ENCODE measurements at regions not wholly inside any gene's neighbourhood (a gene's known extent, or its start where the extent isn't known, plus 50 kb on each side); places are given as distances from the start of the nearest gene placed in this dataset.
A peak's percentile ranks its signal among the peaks of the same experiment; 100 is the strongest.

DNA sequence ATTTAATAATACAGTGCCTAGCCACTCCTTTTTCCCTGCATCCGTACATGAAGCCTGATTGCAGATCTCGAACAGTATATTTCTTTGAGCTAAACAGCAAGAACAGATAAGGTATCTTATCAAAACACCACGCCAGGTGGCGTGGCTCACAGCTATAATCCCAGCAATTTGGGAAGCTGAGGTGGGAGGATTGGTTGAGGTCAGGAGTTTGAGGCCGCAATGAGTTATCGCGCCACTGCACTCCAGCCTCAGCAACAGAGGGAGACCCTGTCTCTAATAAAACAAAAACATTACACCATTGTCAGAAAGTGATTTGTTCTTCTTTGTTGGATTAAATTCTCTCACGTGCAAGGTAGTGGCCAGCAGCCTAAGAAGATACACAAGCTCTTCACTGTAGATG, 291.2 kb upstream of the DMRT1 start:
- DNase-seq (ENCODE audit: low read depth in 4 of 4, low spot score in 3 of 4), result peak in 1 of 4 donors; percentile 60

GRCh38 chr9:551986-552929, 289.2 kb upstream of the DMRT1 start:
- DNase-seq (ENCODE audit: low read depth in 4 of 4, low spot score in 3 of 4), result no peak

DNA sequence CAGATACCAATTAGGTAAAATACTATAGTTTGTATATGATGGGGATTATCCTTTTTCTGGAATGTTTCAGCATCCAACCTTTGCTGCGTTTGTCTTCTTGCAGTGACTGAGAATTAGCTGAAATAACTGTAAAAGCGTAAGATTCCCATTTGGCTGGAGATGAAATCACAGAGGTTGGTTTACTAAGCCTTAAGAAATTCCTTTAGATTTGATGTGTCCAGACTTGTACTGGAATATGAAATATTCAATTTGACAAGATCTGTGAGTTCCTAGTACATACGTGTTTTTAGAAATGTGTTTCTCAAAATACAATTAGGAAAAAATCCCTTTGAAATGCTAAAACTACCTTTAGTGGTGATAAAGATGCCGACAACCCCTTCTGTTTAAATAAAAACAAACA, 286.0 kb upstream of the DMRT1 start:
- DNase-seq (ENCODE audit: low read depth in 4 of 4, low spot score in 3 of 4), result no peak

DNA sequence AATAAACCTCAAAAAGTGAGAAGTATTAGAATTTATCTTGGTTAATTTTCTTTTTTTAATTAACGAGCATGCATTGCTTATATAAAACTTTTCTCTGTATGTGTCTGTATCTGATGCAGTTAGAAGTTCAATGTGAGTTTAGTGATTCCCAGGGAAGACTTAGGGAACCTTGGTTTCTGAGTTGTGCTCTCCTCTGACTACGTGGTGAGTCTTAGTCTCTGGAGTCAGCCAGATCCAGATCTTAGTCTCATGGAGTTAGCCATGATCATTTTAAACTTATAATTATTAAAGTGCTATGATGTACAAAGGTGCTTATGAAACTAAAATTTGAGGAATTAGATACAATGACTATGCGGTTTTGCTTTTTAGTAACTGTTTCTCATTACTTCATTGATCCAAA, 285.3 kb upstream of the DMRT1 start:
- DNase-seq (ENCODE audit: low read depth in 4 of 4, low spot score in 3 of 4), result no peak

DNA sequence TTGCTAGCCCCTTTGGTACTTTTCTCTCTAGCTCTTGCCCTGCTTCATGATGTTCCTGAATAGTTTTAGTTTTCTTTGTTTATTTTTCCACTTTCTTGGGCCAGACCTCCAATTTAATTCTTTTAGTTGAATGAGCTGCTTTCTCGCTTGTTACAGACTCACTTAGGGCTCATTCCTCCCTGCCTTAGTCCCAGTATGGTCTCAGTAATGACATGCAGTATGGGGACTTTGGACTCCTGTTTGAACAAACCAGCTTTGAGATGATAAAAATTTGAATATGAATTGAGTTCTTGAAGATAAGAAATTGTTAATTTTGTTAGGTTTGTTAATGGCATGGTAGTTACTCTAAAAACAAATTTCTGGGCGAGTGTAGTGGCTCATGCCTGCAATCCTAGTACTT, 284.8 kb upstream of the DMRT1 start:
- no peak for DNase-seq (ENCODE audit: low read depth in 4 of 4, low spot score in 3 of 4)

GRCh38 chr9:557601-558201, 283.8 kb upstream of the DMRT1 start:
- DNase-seq (ENCODE audit: low read depth in 4 of 4, low spot score in 3 of 4), result no peak

- DNase-seq (ENCODE audit: low read depth in 4 of 4, low spot score in 3 of 4), result no peak
Observed at GRCh38 chr9:561427-561826, 280.1 kb upstream of the DMRT1 start.

DNA sequence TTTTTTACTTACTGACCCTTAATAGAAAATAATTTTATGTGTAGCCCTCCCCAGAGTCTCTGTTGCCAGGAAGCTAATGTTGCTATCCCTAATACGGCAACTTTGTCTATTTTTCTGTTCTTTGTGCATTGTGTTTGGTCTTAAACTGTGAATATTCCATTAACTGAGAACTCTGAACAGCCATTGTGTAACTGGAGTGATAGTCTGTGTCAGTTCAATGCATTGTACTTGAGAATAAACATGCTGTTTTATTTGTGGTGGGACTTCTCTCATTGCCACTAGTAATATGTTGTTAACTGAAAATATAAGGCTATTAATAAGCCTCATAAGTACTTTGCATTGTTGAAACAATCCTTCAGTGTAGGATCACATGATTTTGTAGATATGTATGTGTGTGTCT, 278.3 kb upstream of the DMRT1 start:
- DNase-seq (ENCODE audit: low read depth in 4 of 4, low spot score in 3 of 4), result no peak

DNA sequence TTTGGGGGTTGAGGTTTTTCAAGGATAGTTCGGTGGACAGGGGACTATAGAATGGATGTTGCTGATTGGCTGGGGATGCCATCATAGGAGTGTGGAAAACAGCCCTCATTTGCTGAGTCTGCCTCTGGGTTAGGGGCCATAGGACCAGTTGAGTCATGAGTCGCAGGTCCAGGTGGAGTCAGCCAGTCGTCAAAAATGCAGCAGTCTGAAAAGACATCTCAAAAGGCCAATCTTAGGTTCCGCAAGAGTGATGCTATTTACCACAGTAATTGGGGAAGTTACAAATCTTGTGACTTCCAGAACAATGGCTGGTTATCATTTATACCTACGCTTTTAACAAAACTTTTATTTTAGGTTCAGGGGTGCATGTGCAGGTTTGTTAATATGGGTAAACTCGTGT, 276.0 kb upstream of the DMRT1 start:
- no peak for DNase-seq (ENCODE audit: low read depth in 4 of 4, low spot score in 3 of 4)

DNA sequence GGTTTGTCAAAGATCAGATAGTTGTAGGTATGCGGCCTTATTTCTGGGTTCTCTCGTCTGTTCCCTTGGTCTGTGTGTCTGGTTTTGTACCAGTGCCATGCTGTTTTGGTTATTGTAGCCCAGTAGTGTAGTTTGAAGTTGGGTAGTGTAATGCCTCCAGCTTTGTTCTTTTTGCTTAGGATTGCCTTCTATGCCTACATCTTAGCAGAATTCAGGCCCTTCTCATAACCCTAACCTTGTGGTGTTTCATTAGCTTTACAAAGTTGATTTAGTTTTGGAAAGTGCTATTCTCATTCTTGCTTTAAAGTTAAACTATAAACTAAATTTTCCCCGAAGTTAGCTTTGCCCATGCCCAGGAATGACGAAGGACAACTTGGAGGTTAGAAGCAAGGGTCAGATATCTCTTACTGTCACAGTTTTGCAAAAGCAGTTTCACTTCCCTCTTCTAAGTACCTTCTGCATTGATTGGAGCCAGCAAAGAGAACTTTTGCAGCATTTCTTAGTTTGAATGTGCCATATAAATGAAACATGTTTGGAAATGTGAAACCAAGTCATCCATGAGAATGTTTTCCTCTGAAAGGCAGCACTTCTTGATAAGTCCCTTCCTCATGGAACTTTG, 274.3 kb upstream of the DMRT1 start:
- DNase-seq (ENCODE audit: low read depth in 4 of 4, low spot score in 3 of 4), result no peak

DNA sequence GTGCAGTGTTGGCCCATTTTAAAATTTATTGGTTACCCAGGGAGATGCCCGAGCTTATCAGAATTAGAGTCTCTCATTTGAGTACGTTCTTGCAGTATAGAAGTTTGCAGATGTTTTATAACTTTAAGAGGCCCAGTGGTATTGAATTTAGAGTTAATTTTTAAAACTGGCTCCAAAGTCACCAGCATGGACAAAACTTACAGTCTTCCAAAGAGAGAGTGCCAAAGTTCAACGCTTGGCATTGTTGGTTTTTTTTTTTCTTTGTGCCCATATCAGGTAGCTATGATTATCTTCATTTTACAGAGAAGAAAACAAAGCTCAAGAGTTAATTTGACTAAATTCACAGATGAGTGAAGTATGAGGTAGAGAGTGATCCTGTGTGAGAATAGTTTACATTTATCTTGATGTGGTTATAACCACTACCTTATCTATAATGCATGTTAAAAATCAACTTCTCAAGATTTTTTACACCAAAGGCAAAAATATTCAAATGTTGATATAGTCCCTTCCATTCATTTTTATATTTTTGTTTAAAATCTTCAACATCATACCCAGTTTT, 273.7 kb upstream of the DMRT1 start:
- no peak for DNase-seq (ENCODE audit: low read depth in 4 of 4, low spot score in 3 of 4)

DNA sequence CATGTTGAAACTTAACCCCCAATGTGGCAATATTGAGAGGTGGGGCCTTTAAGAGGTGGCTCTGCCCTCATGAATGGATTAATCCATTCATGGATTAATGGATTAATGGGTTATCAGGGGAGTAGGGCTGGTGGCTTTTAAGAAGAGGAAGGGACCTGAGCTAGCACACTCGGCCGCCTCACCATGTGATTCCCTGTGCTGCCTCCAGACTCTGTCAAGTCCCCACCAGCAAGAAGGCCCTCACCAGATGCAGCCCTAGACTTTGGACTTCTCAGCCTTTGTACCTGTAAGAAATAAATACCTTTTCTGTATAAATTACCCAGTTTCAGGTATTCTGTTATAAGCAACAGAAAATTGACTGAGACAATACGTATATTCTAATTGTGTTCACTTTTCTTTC, 272.2 kb upstream of the DMRT1 start:
- no peak for DNase-seq (ENCODE audit: low read depth in 4 of 4, low spot score in 3 of 4)

GRCh38 chr9:570187-570586, 271.3 kb upstream of the DMRT1 start:
- DNase-seq (ENCODE audit: low read depth in 4 of 4, low spot score in 3 of 4), result no peak

- no peak for DNase-seq (ENCODE audit: low read depth in 4 of 4, low spot score in 3 of 4)
Observed at GRCh38 chr9:571066-571465, 270.4 kb upstream of the DMRT1 start.

DNA sequence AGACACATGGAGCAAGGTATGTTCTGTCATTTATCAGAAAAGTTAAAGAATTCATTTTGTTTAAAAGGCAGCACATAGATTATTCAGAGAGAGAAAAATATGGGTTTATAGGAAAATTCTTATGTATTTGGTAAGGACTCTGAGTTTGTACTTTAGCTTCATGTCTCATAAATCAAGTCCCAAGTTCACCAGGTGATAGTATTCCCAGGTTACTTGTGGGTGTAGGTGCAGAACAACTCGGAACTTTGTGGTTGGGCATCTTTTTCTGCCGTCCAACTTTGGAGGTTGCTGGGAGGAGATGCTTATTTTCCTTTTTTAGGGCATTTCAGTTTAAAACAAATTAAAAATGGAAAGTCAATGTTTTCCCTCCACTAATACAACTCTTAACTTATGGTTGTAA, 269.8 kb upstream of the DMRT1 start:
- DNase-seq (ENCODE audit: low read depth in 4 of 4, low spot score in 3 of 4), result no peak

- peak; percentile 37 to 54 (median 46) for DNase-seq (ENCODE audit: low read depth in 4 of 4, low spot score in 3 of 4)
Observed at GRCh38 chr9:573691-574410, 267.6 kb upstream of the DMRT1 start.

- no peak for DNase-seq (ENCODE audit: low read depth in 4 of 4, low spot score in 3 of 4)
Observed at GRCh38 chr9:575139-575538, 266.4 kb upstream of the DMRT1 start.

DNA sequence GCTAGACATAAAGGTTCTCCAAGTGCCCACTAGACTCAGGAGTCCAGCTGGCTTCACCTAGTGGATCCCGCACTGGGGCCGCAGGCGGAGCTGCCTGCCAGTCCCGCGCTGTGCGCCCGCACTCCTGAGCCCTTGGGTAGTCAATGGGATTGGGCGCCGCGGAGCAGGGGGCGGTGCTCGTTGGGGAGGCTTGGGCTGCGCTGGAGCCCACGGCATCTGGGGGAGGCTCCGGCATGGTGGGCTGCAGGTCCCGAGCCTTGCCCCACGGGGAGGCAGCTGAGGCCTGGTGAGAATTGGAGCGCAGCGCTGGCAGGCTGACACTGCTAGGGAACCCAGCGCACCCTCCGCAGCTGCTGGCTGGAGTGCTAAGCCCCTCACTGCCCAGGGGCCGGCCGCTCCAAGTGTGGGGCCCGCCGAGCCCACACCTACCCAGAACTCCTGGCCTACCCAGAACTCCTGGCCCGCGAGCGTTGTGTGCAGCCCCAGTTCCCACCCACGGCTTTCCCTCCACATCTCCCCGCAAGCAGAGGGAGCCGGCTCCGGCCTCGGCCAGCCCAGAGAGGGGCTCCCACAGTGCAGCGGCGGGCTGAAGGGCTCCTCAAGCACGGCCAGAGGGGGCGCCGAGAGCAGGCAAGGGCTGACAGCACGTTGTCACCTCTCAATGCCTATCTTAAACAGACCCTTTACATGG, 260.7 kb upstream of the DMRT1 start:
- DNase-seq (ENCODE audit: low read depth in 4 of 4, low spot score in 3 of 4), result no peak

DNA sequence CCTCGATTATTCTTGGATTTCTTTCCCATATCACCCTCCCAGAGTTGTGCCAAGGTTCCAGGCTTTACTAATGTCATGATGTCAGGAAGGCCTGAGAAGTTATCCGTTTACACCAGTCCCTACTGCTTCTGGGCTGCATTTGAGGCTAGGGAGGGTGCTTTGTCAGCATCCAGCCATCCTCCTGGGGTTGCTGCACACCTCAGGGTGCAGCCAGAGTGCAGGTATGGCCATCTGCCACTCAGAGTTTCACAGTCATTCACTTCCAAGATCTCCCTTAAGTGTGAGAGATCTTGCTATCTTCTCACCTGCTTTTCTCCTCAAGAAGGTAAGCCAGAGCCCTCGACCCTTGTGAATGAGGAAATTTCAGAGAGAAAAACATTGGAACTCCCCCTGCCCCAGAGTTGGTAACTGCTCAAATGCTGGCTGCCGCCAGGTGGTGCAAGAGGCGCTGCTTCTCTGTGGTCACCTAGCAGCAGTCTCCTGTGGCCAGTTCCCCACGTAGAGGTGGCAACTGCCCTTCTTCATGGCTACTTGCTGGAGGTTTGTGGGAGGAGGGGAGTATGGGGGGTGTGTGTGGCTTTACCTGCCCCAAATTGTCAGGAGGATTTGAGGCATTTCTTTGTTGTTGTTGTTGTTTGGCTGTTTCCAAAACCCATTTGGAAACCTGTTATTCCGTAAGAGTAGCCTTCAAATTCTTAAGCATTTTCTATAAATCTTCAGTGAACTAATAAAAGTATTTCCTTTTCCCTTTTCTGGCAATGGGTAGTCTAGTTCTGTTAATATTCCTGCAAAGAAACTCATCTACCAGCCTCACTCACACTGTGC, 259.6 kb upstream of the DMRT1 start:
- no peak for DNase-seq (ENCODE audit: low read depth in 4 of 4, low spot score in 3 of 4)
